SK-N-SH (cell line): ENCODE measurements at regions not wholly inside any gene's neighbourhood (a gene's known extent, or its start where the extent isn't known, plus 50 kb on each side); places are given as distances from the start of the nearest gene placed in this dataset.
"Not testable (repeated sequence)": the region's sequence is repeated elsewhere in the genome, so short reads cannot be mapped to it uniquely, and the experiment has no call there.

Experiments used
- CTCF ChIA-PET: fragments of 300-600, 350-600 bp; formaldehyde crosslinking; extraction: SDS; loops from one replicate; lab custom pipeline; 2021; lab: Yijun Ruan, JAX
- POLR2A ChIA-PET: fragments of 350-600 bp; sonication (Branson Sonifier 250); formaldehyde crosslinking; extraction: SDS; loops from one replicate; lab custom pipeline; 2020; ENCODE audit warnings: antibody characterized with exemption, inconsistent platforms; lab: Yijun Ruan, JAX
- DNase-seq: peaks from one replicate; pipeline ENCODE4 v3.0.0; 2012
- H2AFZ ChIP-seq: fragments of 200-600 bp; sonication (generic); 2 replicates; pipeline ENCODE4 v1.8.1; 2016; ENCODE audit warnings: antibody characterized with exemption, mild to moderate bottlenecking, low read depth
- H3F3A ChIP-seq: fragments of 200-600 bp; sonication (generic); replicated peaks from 2 replicates; pipeline ENCODE3; 2016; ENCODE audit warnings: antibody characterized with exemption, mild to moderate bottlenecking; ENCODE audit not compliant: insufficient read depth
- H3K27ac ChIP-seq, 2 experiments: fragments of 200-500 bp in 1 of 2; fragments of 200-600 bp in 1 of 2; sonication (Bioruptor generic) in 1 of 2; sonication (generic), shearing (Covaris generic) in 1 of 2; 2 replicates each; pipeline versions ENCODE4 v1.5.1 to v1.6.1; 2014 to 2016; ENCODE audit warnings: low read depth in 2 of 2, inconsistent platforms in 1 of 2, low read length in 1 of 2, mild to moderate bottlenecking in 1 of 2, mixed read lengths in 1 of 2
- H3K27me3 ChIP-seq: fragments of 200-600 bp; sonication (generic), shearing (Covaris generic); 2 replicates; pipeline ENCODE4 v1.6.1; 2016; ENCODE audit warnings: mixed run types; ENCODE audit not compliant: insufficient read depth
- H3K36me3 ChIP-seq, 2 experiments: fragments of 200-500 bp in 1 of 2; fragments of 200-600 bp in 1 of 2; sonication (Bioruptor generic) in 1 of 2; sonication (generic) in 1 of 2; replicated peaks in 1 of 2; 2 replicates each; pipeline versions ENCODE3 to v1.5.1; 2014 to 2016; ENCODE audit warnings: low read length in 1 of 2, mild to moderate bottlenecking in 1 of 2; ENCODE audit not compliant: insufficient read depth in 2 of 2, control insufficient read depth in 1 of 2
- H3K4me1 ChIP-seq, 2 experiments: fragments of 200-500 bp in 1 of 2; fragments of 200-600 bp in 1 of 2; sonication (Bioruptor generic) in 1 of 2; sonication (generic), shearing (Covaris generic) in 1 of 2; 2 replicates each; pipeline versions ENCODE4 v1.5.1 to v1.6.1; 2014 to 2016; ENCODE audit warnings: low read depth in 1 of 2, low read length in 1 of 2, mixed run types in 1 of 2; ENCODE audit not compliant: insufficient read depth in 2 of 2, control insufficient read depth in 1 of 2
- H3K4me2 ChIP-seq: fragments of 200-600 bp; sonication (generic), shearing (Covaris generic); 2 replicates; pipeline ENCODE4 v1.6.1; 2017; ENCODE audit warnings: mixed run types
- H3K4me3 ChIP-seq, 2 experiments: fragments of 200-500 bp in 1 of 2; fragments of 200-600 bp in 1 of 2; sonication (Bioruptor generic) in 1 of 2; sonication (generic), shearing (Covaris generic) in 1 of 2; 2 replicates each; pipeline versions ENCODE4 v1.5.1 to v1.8.1; 2014 to 2016; ENCODE audit warnings: low read depth in 2 of 2, inconsistent platforms in 1 of 2, low read length in 1 of 2, mild to moderate bottlenecking in 1 of 2, mixed read lengths in 1 of 2, moderate library complexity in 1 of 2
- H3K79me2 ChIP-seq: fragments of 200-600 bp; sonication (generic); 2 replicates; pipeline ENCODE4 v1.8.1; 2017; ENCODE audit warnings: mild to moderate bottlenecking; ENCODE audit not compliant: insufficient read depth
- H3K9ac ChIP-seq: fragments of 200-600 bp; sonication (generic); 2 replicates; pipeline ENCODE4 v1.6.1; 2017; ENCODE audit warnings: mixed run types
- H3K9me2 ChIP-seq: fragments of 200-600 bp; sonication (generic); 2 replicates; pipeline ENCODE4 v1.6.1; 2017; ENCODE audit warnings: mixed run types
- H3K9me3 ChIP-seq: fragments of 200-600 bp; sonication (generic); 2 replicates; pipeline ENCODE4 v1.6.1; 2017; ENCODE audit warnings: mixed run types, mild to moderate bottlenecking, moderate library complexity
- H4K20me1 ChIP-seq: fragments of 200-600 bp; sonication (generic); 2 replicates; pipeline ENCODE4 v1.6.1; 2017; ENCODE audit warnings: mild to moderate bottlenecking, mixed run types; ENCODE audit not compliant: insufficient read depth
- ELF1 ChIP-seq: IDR thresholded peaks from 2 replicates; pipeline ENCODE4 v1.4.0; 2012
- JUND ChIP-seq: IDR thresholded peaks from 2 replicates; pipeline ENCODE4 v1.4.0; 2012
- REST ChIP-seq: IDR thresholded peaks from 2 replicates; pipeline ENCODE4 v1.6.1; 2012; ENCODE audit warnings: mild to moderate bottlenecking, low read depth, low read length, moderate library complexity
- USF1 ChIP-seq: IDR thresholded peaks from 2 replicates; pipeline ENCODE4 v1.4.0; 2012; ENCODE audit warnings: low read depth, borderline replicate concordance
- YY1 ChIP-seq: IDR thresholded peaks from 2 replicates; pipeline ENCODE4 v1.4.0; 2012; ENCODE audit warnings: low read depth, mild to moderate bottlenecking
- ZBTB33 ChIP-seq: IDR thresholded peaks from 2 replicates; pipeline ENCODE4 v1.4.0; 2012; ENCODE audit warnings: low read depth, borderline replicate concordance
- WGBS: methylation state at CpG from one replicate; pipeline ENCODE4 v1.1.6; 2017; ENCODE audit warnings: low lambda C conversion rate; 5-methylcytosine and 5-hydroxymethylcytosine counted together

- ChIA-PET POLR2A (no interaction called here), CTCF (interaction anchor here (1.3 to 5.4 kb wide), 2 partner anchors 32 to 37 kb away, joined by 5 to 21 read pairs; no protein-coding TSS in a partner anchor)
- Histone ChIP-seq H3K9me3 (0 out of 2 replicates have a peak, but pooled peaks cover 4% of the 10 kb centered on the region), H3K36me3 (no peaks in the 10 kb centered on the region), H3K9ac (no peak overlapping the region), H3K27me3 (no peaks in the 10 kb centered on the region), H3K79me2 (no peaks in the 10 kb centered on the region), H3K4me1 (peaks cover 0 to 37% of the 10 kb centered on the region in 2 experiments; a peak in 3 of 4 replicates), H3K4me3 (no peak overlapping the region), H3K9me2 (no peaks in the 10 kb centered on the region), H3F3A (peaks cover 25% of the 10 kb centered on the region), H2AFZ (no peak overlapping the region), H4K20me1 (no peaks in the 10 kb centered on the region), H3K4me2 (no peak overlapping the region), H3K27ac (peak overlapping the region in 1 of 2 experiments; percentile 61; a peak in 2 of 4 replicates)
- TF ChIP-seq YY1 (no peak), USF1 (no peak), JUND (no peak), ELF1 (no peak), REST (no peak)
- no peak for DNase-seq
- 88% methylated on average over 21 of the region's 22 CpGs for WGBS
Observed at GRCh38 chr7:142567201-142568075, 181.8 kb upstream of the PRSS1 start.

- ChIA-PET CTCF (no interaction called here), POLR2A (no interaction called here)
- H3K9ac ChIP-seq, result no peak overlapping the region
- H3K27ac ChIP-seq, result no peak overlapping the region
- no peak for DNase-seq
- no peak overlapping the region for H3K4me2 ChIP-seq
- TF ChIP-seq ZBTB33, result no peak
- no peaks in the 10 kb centered on the region for H3K9me3 ChIP-seq
- no peaks in the 10 kb centered on the region for H4K20me1 ChIP-seq
- no peaks in the 10 kb centered on the region for H3K9me2 ChIP-seq
- H3K36me3 ChIP-seq, result no peaks in the 10 kb centered on the region
- peaks cover 0 to 39% of the 10 kb centered on the region in 2 experiments; a peak in 3 of 4 replicates for H3K4me1 ChIP-seq
- no peaks in the 10 kb centered on the region for H3K79me2 ChIP-seq
- H3K27me3 ChIP-seq, result no peaks in the 10 kb centered on the region
- no peak overlapping the region for H2AFZ ChIP-seq
- H3F3A ChIP-seq, result peaks cover 25% of the 10 kb centered on the region
- H3K4me3 ChIP-seq, result no peak overlapping the region
- 95% methylated on average over 5 of the region's 5 CpGs for WGBS
Observed at GRCh38 chr7:142566271-142566670, 183.0 kb upstream of the PRSS1 start.

GRCh38 chr7:142564125-142564524 is 185.1 kb upstream of the PRSS1 start:
- H3K4me2 ChIP-seq, POLR2A ChIA-PET, H3K27me3 ChIP-seq, H2AFZ ChIP-seq, DNase-seq, H3K9me2 ChIP-seq, H3K9me3 ChIP-seq, H3K9ac ChIP-seq, CTCF ChIA-PET, H3K36me3 ChIP-seq, H4K20me1 ChIP-seq, H3K79me2 ChIP-seq, H3K4me3 ChIP-seq: not testable (repeated sequence)
- Histone ChIP-seq H3K27ac (peak overlapping the region in 1 of 2 experiments; percentile 15; a peak in 1 of 4 replicates), H3K4me1 (peaks cover 0 to 28% of the 10 kb centered on the region in 2 experiments; a peak in 3 of 4 replicates), H3F3A (peaks cover 22% of the 10 kb centered on the region)
- WGBS, result 64% methylated on average over 3 of the region's 3 CpGs
